ENCODE measurements at regions not wholly inside any gene's neighbourhood (a gene's known extent, or its start where the extent isn't known, plus 50 kb on each side); places are given as distances from the start of the nearest gene placed in this dataset.

GRCh38 chr13:30552567-30552966 is 65.2 kb upstream of the USPL1 start:
- DNase-seq = no peak
- H3K4me3 ChIP-seq = no peak overlapping the region
- no peak for ATAC-seq
- no peaks in the 10 kb centered on the region for H3K4me1 ChIP-seq
- H3K27me3 ChIP-seq = no peaks in the 10 kb centered on the region
- TF ChIP-seq CTCF (IDR thresholded peaks at IDR 0.05) (no peak), POLR2A (IDR thresholded peaks at IDR 0.05) (no peak)
- intact Hi-C loops (cut with DNase I) = loop anchor here in 1 of 10 donors (10.0 kb wide), 1 partner anchor 418 kb away; no protein-coding TSS in a partner anchor
- no peak overlapping the region for H3K27ac ChIP-seq
- no peaks in the 10 kb centered on the region for H3K36me3 ChIP-seq
- 85 to 92% (median 89%) methylated on average over 4 of the region's 4 CpGs for WGBS, 4 donors
- H3K9me3 ChIP-seq = no peaks in the 10 kb centered on the region

- Histone ChIP-seq H3K27ac (no peak overlapping the region), H3K27me3 (no peaks in the 10 kb centered on the region), H3K4me1 (no peaks in the 10 kb centered on the region), H3K4me3 (no peak overlapping the region), H3K9me3 (no peaks in the 10 kb centered on the region), H3K36me3 (no peaks in the 10 kb centered on the region)
- WGBS, 4 donors = 49 to 64% (median 60%) methylated on average over 4 of the region's 4 CpGs
- DNase-seq (no peak), ATAC-seq (no peak)
- intact Hi-C loops (cut with DNase I) = loop anchor here in 1 of 10 donors (10.0 kb wide), 1 partner anchor 424 kb away; no protein-coding TSS in a partner anchor
- TF ChIP-seq POLR2A (IDR thresholded peaks at IDR 0.05) (no peak), CTCF (IDR thresholded peaks at IDR 0.05) (no peak)
Measured at GRCh38 chr13:30559274-30559673, 58.4 kb upstream of the USPL1 start.

GRCh38 chr13:30560212-30560611 is 57.5 kb upstream of the USPL1 start:
- TF ChIP-seq CTCF (IDR thresholded peaks at IDR 0.05) (no peak), POLR2A (IDR thresholded peaks at IDR 0.05) (no peak)
- WGBS, 4 donors = 78 to 92% (median 83%) methylated on average over 6 of the region's 6 CpGs

GRCh38 chr13:30561511-30561910 is 56.2 kb upstream of the USPL1 start:
- TF ChIP-seq CTCF (IDR thresholded peaks at IDR 0.05) (no peak), POLR2A (IDR thresholded peaks at IDR 0.05) (no peak)
- Histone ChIP-seq H3K27me3 (no peaks in the 10 kb centered on the region), H3K36me3 (no peaks in the 10 kb centered on the region), H3K27ac (no peak overlapping the region), H3K4me3 (no peak overlapping the region), H3K4me1 (no peaks in the 10 kb centered on the region), H3K9me3 (no peaks in the 10 kb centered on the region)
- ATAC-seq (no peak), DNase-seq (no peak)
- intact Hi-C loops (cut with DNase I) = loop anchor here in 3 of 10 donors (10.0 kb wide), 3 partner anchors 87 to 427 kb away; no protein-coding TSS in a partner anchor
- 88 to 93% (median 91%) methylated on average over 4 of the region's 4 CpGs for WGBS, 4 donors

More at GRCh38 chr13:30560212-30560611, 57.5 kb upstream of the USPL1 start:
- H3K27me3 ChIP-seq = no peaks in the 10 kb centered on the region
- no peak for DNase-seq
- intact Hi-C loops (cut with DNase I) = loop anchor here in 3 of 10 donors (10.0 kb wide), 3 partner anchors 85 to 425 kb away; no protein-coding TSS in a partner anchor
- no peaks in the 10 kb centered on the region for H3K4me1 ChIP-seq
- no peak for ATAC-seq
- no peaks in the 10 kb centered on the region for H3K9me3 ChIP-seq
- no peak overlapping the region for H3K27ac ChIP-seq
- no peaks in the 10 kb centered on the region for H3K36me3 ChIP-seq
- H3K4me3 ChIP-seq = no peak overlapping the region

Measured in heart left ventricle (tissue), 16 donors.